Fibroblast of lung (primary cell): ENCODE measurements at regions not wholly inside any gene's neighbourhood (a gene's known extent, or its start where the extent isn't known, plus 50 kb on each side); places are given as distances from the start of the nearest gene placed in this dataset.

Experiments
- DNase-seq, 2 donors: peaks; one replicate each; pipeline versions ENCODE4 v3.0.0 to v3.0.0-alpha.2; 2010; ENCODE audit warnings: low read depth in 2 of 2
- H2AFZ ChIP-seq: 2 replicates; pipeline ENCODE4 v1.5.1; 2012; ENCODE audit warnings: low read length, control low read depth, inconsistent platforms
- H3K27ac ChIP-seq: 2 replicates; pipeline ENCODE4 v1.5.1; 2011; ENCODE audit warnings: low read length, control low read depth; ENCODE audit not compliant: insufficient read depth
- H3K27me3 ChIP-seq: 2 replicates; pipeline ENCODE4 v1.5.1; 2011; ENCODE audit warnings: mild to moderate bottlenecking, low read length; ENCODE audit not compliant: control insufficient read depth, insufficient read depth
- H3K36me3 ChIP-seq: 2 replicates; pipeline ENCODE4 v1.5.1; 2011; ENCODE audit warnings: low read length; ENCODE audit not compliant: control insufficient read depth, insufficient read depth
- H3K4me1 ChIP-seq: 2 replicates; pipeline ENCODE4 v1.5.1; 2011; ENCODE audit warnings: low read length; ENCODE audit not compliant: control insufficient read depth, insufficient read depth; ENCODE audit errors: extremely low read depth
- H3K4me2 ChIP-seq: 2 replicates; pipeline ENCODE4 v1.5.1; 2011; ENCODE audit warnings: low read length, control low read depth; ENCODE audit not compliant: insufficient read depth; ENCODE audit errors: extremely low read depth
- H3K4me3 ChIP-seq, 4 experiments: fragments of 200-600 bp in 1 of 4; sonication (generic) in 1 of 4; replicated peaks in 1 of 4; 2 replicates each; pipeline ENCODE4 v1.5.1; 2011 to 2016; ENCODE audit warnings: low read length in 4 of 4, low read depth in 3 of 4, mild to moderate bottlenecking in 3 of 4, control low read depth in 2 of 4, inconsistent platforms in 1 of 4, mixed read lengths in 1 of 4; ENCODE audit not compliant: insufficient read depth in 1 of 4; ENCODE audit errors: control extremely low read depth in 1 of 4
- H3K79me2 ChIP-seq: 2 replicates; pipeline ENCODE4 v1.5.1; 2012; ENCODE audit warnings: mild to moderate bottlenecking, low read length, inconsistent platforms; ENCODE audit not compliant: control insufficient read depth, insufficient read depth
- H3K9ac ChIP-seq: 2 replicates; pipeline ENCODE4 v1.5.1; 2011; ENCODE audit warnings: mild to moderate bottlenecking, low read length, control low read depth; ENCODE audit not compliant: insufficient read depth
- H3K9me3 ChIP-seq: 2 replicates; pipeline ENCODE4 v1.5.1; 2012; ENCODE audit warnings: low read depth, low read length; ENCODE audit not compliant: control insufficient read depth, insufficient read depth
- H4K20me1 ChIP-seq: 2 replicates; pipeline ENCODE4 v1.5.1; 2011; ENCODE audit warnings: low read length; ENCODE audit not compliant: control insufficient read depth, insufficient read depth; ENCODE audit errors: extremely low read depth
- CTCF ChIP-seq, 2 donors: IDR thresholded peaks in 1 of 2; conservative IDR thresholded peaks in 1 of 2; 1 replicate in 1 of 2; 2 replicates in 1 of 2; pipeline ENCODE4 v1.5.1; 2011 to 2012; ENCODE audit warnings: low read length in 2 of 2, control low read depth in 1 of 2, inconsistent platforms in 1 of 2, low read depth in 1 of 2, mild to moderate bottlenecking in 1 of 2
- EZH2 ChIP-seq: IDR thresholded peaks from 2 replicates; pipeline ENCODE4 v1.5.1; 2012; ENCODE audit warnings: low read length, control low read depth, mild to moderate bottlenecking; ENCODE audit errors: missing control alignments

- H3K36me3 ChIP-seq: no peaks in the 10 kb centered on the region
- H3K27ac ChIP-seq: no peak overlapping the region
- no peaks in the 10 kb centered on the region for H3K4me1 ChIP-seq
- H2AFZ ChIP-seq: no peak overlapping the region
- no peaks in the 10 kb centered on the region for H3K9me3 ChIP-seq
- no peak for DNase-seq
- no peaks in the 10 kb centered on the region for H3K27me3 ChIP-seq
- no peaks in the 10 kb centered on the region for H3K79me2 ChIP-seq
- no peak overlapping the region for H3K4me3 ChIP-seq
- no peak overlapping the region for H3K9ac ChIP-seq
- TF ChIP-seq EZH2 (no peak), CTCF (conservative IDR thresholded peaks at IDR 0.05 in 1 of 2, IDR thresholded peaks at IDR 0.05 in 1 of 2; ENCODE audit: low read depth in 1 of 2, low read length in 2 of 2) (no peak)
- no peak overlapping the region for H3K4me2 ChIP-seq
- no peaks in the 10 kb centered on the region for H4K20me1 ChIP-seq
Observed at GRCh38 chrX:5415738-5416137, 812.9 kb downstream of the NLGN4X start.

- no peak overlapping the region for H3K9ac ChIP-seq
- TF ChIP-seq CTCF (conservative IDR thresholded peaks at IDR 0.05 in 1 of 2, IDR thresholded peaks at IDR 0.05 in 1 of 2; ENCODE audit: low read depth in 1 of 2, low read length in 2 of 2): no peak
- no peak for TF ChIP-seq EZH2
- no peaks in the 10 kb centered on the region for H3K27me3 ChIP-seq
- H3K4me2 ChIP-seq: no peak overlapping the region
- H3K4me3 ChIP-seq: no peak overlapping the region
- H3K79me2 ChIP-seq: no peaks in the 10 kb centered on the region
- H3K4me1 ChIP-seq: no peaks in the 10 kb centered on the region
- no peak overlapping the region for H2AFZ ChIP-seq
- no peaks in the 10 kb centered on the region for H3K36me3 ChIP-seq
- no peak for DNase-seq
- no peaks in the 10 kb centered on the region for H3K9me3 ChIP-seq
- H4K20me1 ChIP-seq: no peaks in the 10 kb centered on the region
- no peak overlapping the region for H3K27ac ChIP-seq
Observed at GRCh38 chrX:5409106-5409505, 819.6 kb downstream of the NLGN4X start.

GRCh38 chrX:5402461-5402860, 826.2 kb downstream of the NLGN4X start:
- no peak for DNase-seq
- Histone ChIP-seq H3K4me3 (no peak overlapping the region), H3K27ac (no peak overlapping the region), H3K9me3 (no peaks in the 10 kb centered on the region), H3K36me3 (no peaks in the 10 kb centered on the region), H3K27me3 (no peaks in the 10 kb centered on the region), H2AFZ (no peak overlapping the region), H3K79me2 (no peaks in the 10 kb centered on the region), H3K4me2 (no peak overlapping the region), H3K9ac (no peak overlapping the region), H4K20me1 (no peaks in the 10 kb centered on the region), H3K4me1 (no peaks in the 10 kb centered on the region)
- TF ChIP-seq CTCF (conservative IDR thresholded peaks at IDR 0.05 in 1 of 2, IDR thresholded peaks at IDR 0.05 in 1 of 2; ENCODE audit: low read depth in 1 of 2, low read length in 2 of 2) (no peak), EZH2 (no peak)
